Astrocyte of the spinal cord (primary cell): ENCODE measurements at regions not wholly inside any gene's neighbourhood (a gene's known extent, or its start where the extent isn't known, plus 50 kb on each side); places are given as distances from the start of the nearest gene placed in this dataset.
"Not testable (repeated sequence)": the region's sequence is repeated elsewhere in the genome, so short reads cannot be mapped to it uniquely, and the experiment has no call there.

Experiments used
- DNase-seq: peaks from one replicate; pipeline ENCODE4 v3.0.0; 2011; ENCODE audit warnings: low read depth, low spot score
- H3K4me3 ChIP-seq: 2 replicates; pipeline ENCODE4 v1.5.1; 2011; ENCODE audit warnings: low read depth, mild to moderate bottlenecking, low read length, moderate library complexity
- in situ Hi-C: cut with HindIII; loops from 2 replicates; pipeline ENCODE4 v1.10.0; 2017; ENCODE audit warnings: low sequenced_read_pairs
- TF ChIP-seq, protein P1 (sequence below): IDR thresholded peaks from 2 replicates; pipeline ENCODE4 v1.5.1; 2012; ENCODE audit warnings: low read depth, mild to moderate bottlenecking, low read length, inconsistent platforms

DNA sequence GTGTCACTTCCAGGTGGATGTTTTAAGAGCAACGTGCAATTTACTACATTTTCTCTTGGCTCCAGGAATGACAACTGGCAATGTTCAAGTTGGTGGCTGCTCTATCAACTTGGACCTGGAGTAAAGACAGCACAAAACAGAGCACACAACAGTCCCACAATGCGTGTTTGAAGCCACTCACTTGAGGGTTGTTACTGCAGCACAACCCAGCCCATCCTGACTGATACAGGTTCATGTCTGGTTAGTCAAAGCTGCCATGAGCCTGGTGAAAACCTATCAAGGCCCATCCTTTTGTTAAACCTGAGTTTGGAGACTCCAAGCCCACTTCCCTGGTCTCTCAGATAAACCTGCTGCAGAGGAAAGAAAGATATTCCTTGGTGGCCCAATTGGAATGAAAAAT lies 81.1 kb upstream of the LARP1 start:
- in situ Hi-C loops, result no loop called here
- DNase-seq, result no peak
- TF ChIP-seq, protein P1, sequence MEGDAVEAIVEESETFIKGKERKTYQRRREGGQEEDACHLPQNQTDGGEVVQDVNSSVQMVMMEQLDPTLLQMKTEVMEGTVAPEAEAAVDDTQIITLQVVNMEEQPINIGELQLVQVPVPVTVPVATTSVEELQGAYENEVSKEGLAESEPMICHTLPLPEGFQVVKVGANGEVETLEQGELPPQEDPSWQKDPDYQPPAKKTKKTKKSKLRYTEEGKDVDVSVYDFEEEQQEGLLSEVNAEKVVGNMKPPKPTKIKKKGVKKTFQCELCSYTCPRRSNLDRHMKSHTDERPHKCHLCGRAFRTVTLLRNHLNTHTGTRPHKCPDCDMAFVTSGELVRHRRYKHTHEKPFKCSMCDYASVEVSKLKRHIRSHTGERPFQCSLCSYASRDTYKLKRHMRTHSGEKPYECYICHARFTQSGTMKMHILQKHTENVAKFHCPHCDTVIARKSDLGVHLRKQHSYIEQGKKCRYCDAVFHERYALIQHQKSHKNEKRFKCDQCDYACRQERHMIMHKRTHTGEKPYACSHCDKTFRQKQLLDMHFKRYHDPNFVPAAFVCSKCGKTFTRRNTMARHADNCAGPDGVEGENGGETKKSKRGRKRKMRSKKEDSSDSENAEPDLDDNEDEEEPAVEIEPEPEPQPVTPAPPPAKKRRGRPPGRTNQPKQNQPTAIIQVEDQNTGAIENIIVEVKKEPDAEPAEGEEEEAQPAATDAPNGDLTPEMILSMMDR, result no peak

DNA sequence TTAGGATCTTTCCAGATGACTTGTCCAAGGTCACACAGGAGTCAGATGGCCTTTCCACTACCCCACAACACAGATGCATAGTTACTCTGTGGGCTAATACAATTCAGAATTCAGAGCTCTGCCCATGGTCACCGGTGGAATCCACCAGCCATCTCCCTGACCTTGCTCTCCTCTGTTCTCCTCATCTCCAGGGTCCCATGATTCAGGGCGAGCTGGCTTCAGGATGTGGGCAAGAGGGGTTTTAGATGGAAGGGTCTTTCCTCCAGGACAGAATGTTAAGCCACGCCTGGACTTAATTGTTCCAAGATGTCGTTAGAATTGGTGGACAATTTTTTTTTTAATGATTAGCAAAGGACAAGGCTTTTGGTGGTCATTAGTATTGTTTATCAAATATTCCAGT lies 81.7 kb upstream of the LARP1 start:
- no peak overlapping the region for H3K4me3 ChIP-seq
- in situ Hi-C loops, result no loop called here
- TF ChIP-seq, protein P1, result no peak
- DNase-seq, result no peak

More for the DNA sequence above, 81.1 kb upstream of the LARP1 start:
- no peak overlapping the region for H3K4me3 ChIP-seq

DNA sequence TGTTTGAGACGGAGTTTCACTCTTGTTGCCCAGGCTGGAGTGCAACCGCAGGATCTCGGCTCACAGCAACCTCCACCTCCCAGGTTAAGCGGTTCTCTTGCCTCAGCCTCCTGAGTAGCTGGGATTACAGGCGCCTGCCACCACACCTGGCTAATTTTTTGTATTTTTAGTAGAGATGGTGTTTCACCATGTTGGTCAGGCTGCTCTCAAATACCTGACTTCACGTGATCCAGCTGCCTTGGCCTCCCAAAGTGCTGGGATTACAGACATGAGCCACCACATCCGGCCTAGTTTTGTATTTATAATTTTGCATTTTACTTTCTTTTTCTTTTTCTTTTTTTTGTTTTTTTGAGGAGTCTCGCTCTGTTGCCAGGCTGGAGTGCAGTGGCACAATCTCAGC lies 85.3 kb upstream of the LARP1 start:
- DNase-seq, in situ Hi-C loops, H3K4me3 ChIP-seq: not testable (repeated sequence)

DNA sequence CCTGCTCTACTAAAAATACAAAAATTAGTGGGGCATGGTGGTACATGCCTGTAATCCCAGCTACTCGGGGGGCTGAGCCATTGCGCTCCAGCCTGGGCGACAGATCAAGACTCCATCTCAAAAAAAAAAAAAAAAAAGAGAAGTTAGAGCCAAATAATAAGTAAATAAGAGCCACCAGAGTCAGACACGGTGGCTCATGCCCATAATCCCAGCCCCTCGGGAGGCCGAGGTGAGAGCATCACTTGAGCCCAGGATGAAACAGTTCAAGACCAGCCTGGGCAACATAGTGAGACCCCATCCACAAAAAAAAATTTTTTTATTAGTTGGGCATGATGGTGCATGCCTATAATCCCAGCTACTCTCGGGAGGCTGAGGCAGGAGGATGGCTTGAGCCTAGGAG lies 85.8 kb upstream of the LARP1 start:
- TF ChIP-seq, protein P1, result no peak
- DNase-seq, result no peak
- in situ Hi-C loops, result no loop called here
- H3K4me3 ChIP-seq, result no peak overlapping the region

DNA sequence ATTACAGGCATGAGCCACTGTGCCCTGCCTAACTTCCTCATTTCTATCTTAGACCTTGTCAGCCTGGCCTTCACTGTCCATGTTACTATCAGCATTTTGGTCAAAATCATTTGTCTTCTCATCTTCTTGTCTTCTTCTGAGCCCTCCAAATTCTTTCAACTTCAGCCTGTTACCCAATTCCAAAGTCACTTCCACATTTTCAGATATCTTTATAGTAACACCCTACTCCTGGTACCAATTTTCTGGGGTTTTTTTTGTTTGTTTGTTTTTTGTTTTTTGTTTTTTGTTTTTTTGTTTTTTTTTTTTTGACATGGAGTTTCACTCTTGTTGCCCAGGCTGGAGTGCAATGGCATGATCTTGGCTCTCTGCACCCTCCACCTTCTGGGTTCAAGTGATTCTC lies 90.3 kb upstream of the LARP1 start:
- H3K4me3 ChIP-seq, result no peak overlapping the region
- TF ChIP-seq, protein P1, result no peak
- in situ Hi-C loops, result no loop called here
- no peak for DNase-seq

DNA sequence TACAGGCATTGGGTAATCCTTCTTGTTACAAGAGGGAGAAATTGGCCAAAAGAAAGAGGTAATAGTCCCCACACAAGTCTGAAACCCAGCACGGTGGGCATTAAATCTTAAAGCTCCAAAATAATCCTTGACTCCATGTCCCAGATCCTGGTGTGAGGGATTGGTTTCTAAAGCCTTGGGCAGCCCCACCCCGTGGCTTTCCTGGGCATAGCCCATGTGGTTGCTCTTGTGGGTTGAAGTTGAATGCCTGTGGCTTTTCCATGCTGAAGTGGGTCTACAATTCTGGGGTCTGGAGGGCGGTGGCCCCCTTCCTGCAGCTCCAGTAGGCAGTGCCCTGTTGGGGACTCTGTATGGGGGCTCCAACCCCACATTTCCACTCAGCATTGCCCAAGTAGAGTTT lies 91.8 kb upstream of the LARP1 start:
- TF ChIP-seq, protein P1, result no peak
- in situ Hi-C loops, result no loop called here
- no peak for DNase-seq

DNA sequence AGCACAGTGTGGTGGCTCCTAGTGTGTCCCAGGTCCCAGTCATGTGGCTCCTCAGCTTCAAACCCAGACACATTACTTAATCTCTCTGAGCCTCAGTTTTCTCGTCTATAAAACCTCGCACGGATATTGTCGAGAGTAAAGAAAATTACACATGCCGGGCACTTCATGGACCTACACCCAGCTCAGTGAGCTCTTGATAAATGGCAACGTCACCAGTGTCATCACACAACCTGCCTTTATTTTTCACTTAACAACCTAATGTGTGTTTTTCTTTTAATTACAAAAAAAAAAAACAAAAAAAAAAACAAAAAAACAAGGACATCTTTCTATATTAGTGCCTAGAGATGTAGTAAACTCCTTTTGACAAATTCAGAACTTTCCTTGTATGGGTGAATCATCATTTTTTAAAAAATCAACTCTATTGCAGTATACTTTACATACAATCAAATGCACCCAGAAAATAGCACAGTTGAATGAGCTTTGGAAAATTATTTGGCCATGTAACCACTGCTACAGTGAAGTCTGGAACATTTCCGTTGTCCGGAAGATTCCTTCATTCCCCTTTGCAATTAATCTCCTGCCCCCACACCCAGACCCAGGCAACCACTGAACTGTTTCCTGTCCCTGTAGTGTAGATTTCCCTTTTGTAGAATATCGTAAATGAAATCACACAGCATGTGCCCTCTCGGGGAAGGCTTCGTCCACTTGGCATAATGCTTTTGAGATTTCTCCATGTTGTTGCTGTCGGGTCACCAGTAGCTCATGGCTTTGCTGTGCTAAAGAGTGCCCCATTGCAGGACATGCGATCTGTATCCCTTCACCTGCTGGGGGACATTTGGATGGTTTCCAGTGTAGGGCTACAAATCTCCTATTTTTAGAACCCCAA lies 100.4 kb upstream of the LARP1 start:
- DNase-seq, result no peak
- in situ Hi-C loops, result no loop called here
- TF ChIP-seq, protein P1, result no peak
- H3K4me3 ChIP-seq, result no peak overlapping the region

More for the DNA sequence above, 91.8 kb upstream of the LARP1 start:
- no peak overlapping the region for H3K4me3 ChIP-seq
